ENCODE measurements at regions not wholly inside any gene's neighbourhood (a gene's known extent, or its start where the extent isn't known, plus 50 kb on each side); places are given as distances from the start of the nearest gene placed in this dataset.

DNA sequence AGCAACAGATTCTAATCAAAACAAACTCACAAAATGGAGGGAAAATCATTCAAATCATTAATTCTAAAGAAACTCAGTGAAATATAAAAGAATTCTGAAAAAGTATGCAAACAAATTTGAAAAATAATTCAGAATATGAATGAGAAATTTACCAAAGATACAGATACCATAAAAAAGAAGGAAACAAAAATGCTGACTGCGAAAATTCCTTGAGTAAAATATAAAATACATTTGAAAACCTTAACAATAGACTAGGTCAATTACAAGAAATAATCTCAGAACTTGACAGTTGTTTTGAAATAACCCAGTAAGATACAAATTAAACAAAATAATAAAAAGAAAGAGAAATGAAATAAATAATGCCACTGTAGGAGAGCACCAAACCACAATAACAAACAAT, 1289.0 kb downstream of the SLITRK1 start:
- no peak for TF ChIP-seq EP300 (IDR thresholded peaks at IDR 0.05)
- no peak for TF ChIP-seq CTCF (IDR thresholded peaks at IDR 0.05)
- TF ChIP-seq POLR2AphosphoS5 (IDR thresholded peaks at IDR 0.05), result no peak

Measured in gastroesophageal sphincter (tissue), 3 donors.